MCF 10A (cell line): ENCODE measurements at regions not wholly inside any gene's neighbourhood (a gene's known extent, or its start where the extent isn't known, plus 50 kb on each side); places are given as distances from the start of the nearest gene placed in this dataset.

Experiments
- BruUV-seq: library from RNA; stranded (reverse); fragments of 400-500 nt; replicated peaks from 2 replicates; lab custom pipeline; 2021; lab: Mats Ljungman, UMichigan
- CTCF ChIA-PET: fragments of 300-600 bp; sonication (Branson Sonifier 250); formaldehyde crosslinking; extraction: SDS; loops from one replicate; lab custom pipeline; 2021; ENCODE audit warnings: antibody characterized with exemption, inconsistent platforms; lab: Yijun Ruan, JAX
- POLR2A ChIA-PET: fragments of 300-600, 350-650 bp; sonication (Branson Sonifier 250); formaldehyde crosslinking; extraction: SDS; loops from one replicate; lab custom pipeline; 2020; ENCODE audit warnings: antibody characterized with exemption, inconsistent platforms; lab: Yijun Ruan, JAX
- DNase-seq: peaks from one replicate; pipeline ENCODE4 v3.0.0-alpha.2; 2018; ENCODE audit not compliant: unreplicated experiment
- H3K27ac Mint-ChIP-seq: one replicate; pipeline ENCODE4 v1.8.0; 2022; ENCODE audit warnings: mild to moderate bottlenecking, low read depth, mixed read lengths; ENCODE audit not compliant: unreplicated experiment
- H3K27me3 Mint-ChIP-seq: one replicate; pipeline ENCODE4 v1.8.0; 2022; ENCODE audit warnings: mixed read lengths; ENCODE audit not compliant: insufficient read depth, unreplicated experiment
- H3K36me3 Mint-ChIP-seq: one replicate; pipeline ENCODE4 v1.8.0; 2022; ENCODE audit warnings: mild to moderate bottlenecking, moderate library complexity, mixed read lengths; ENCODE audit not compliant: insufficient read depth, unreplicated experiment
- H3K4me1 Mint-ChIP-seq: one replicate; pipeline ENCODE4 v1.8.0; 2022; ENCODE audit warnings: mixed read lengths; ENCODE audit not compliant: insufficient read depth, unreplicated experiment
- H3K4me3 Mint-ChIP-seq: one replicate; pipeline ENCODE4 v1.8.0; 2022; ENCODE audit warnings: mild to moderate bottlenecking, moderate library complexity, mixed read lengths; ENCODE audit not compliant: unreplicated experiment
- H3K9me3 Mint-ChIP-seq: one replicate; pipeline ENCODE4 v1.8.0; 2022; ENCODE audit warnings: mixed read lengths; ENCODE audit not compliant: unreplicated experiment
- CTCF ChIP-seq: fragments of 200-600 bp; IDR thresholded peaks from one replicate; pipeline ENCODE4 v1.8.0; 2022; ENCODE audit warnings: antibody characterized with exemption, mild to moderate bottlenecking; ENCODE audit not compliant: unreplicated experiment
- intact Hi-C: fragments of 100-400 bp; cut with micrococcal nuclease; formaldehyde crosslinking; loops from 2 replicates; pipeline ENCODE4 v1.14.1; 2022

- Mint-ChIP-seq H3K4me1 (peaks cover 21% of the 10 kb centered on the region), H3K4me3 (no peak overlapping the region), H3K9me3 (peaks cover 9% of the 10 kb centered on the region), H3K27ac (no peak overlapping the region), H3K36me3 (no peaks in the 10 kb centered on the region), H3K27me3 (no peaks in the 10 kb centered on the region)
- intact Hi-C loops = no loop called here
- ChIA-PET CTCF (no interaction called here), POLR2A (interaction anchor here (0.6 to 1.2 kb wide), 2 partner anchors 12 to 20 kb away, joined by 3 read pairs; no protein-coding TSS in a partner anchor)
- no peak for DNase-seq
- no TSS peak for BruUV-seq
- no peak for TF ChIP-seq CTCF
These were observed 549.5 kb downstream of the PYDC2 start for GRCh38 chr3:192010490-192010889.

- POLR2A ChIA-PET = no interaction called here
- intact Hi-C loops = no loop called here
- CTCF ChIA-PET = no interaction called here
These were observed 550.2 kb downstream of the PYDC2 start for GRCh38 chr3:192011137-192011536.

GRCh38 chr3:192013110-192013509, 552.1 kb downstream of the PYDC2 start:
- Mint-ChIP-seq H3K27ac (peak overlapping the region; percentile 46), H3K4me3 (no peak overlapping the region), H3K9me3 (peaks cover 17% of the 10 kb centered on the region), H3K4me1 (peaks cover 15% of the 10 kb centered on the region), H3K27me3 (no peaks in the 10 kb centered on the region), H3K36me3 (no peaks in the 10 kb centered on the region)
- ChIA-PET CTCF (no interaction called here), POLR2A (no interaction called here)
- no TSS peak for BruUV-seq
- TF ChIP-seq CTCF = no peak
- no peak for DNase-seq
- intact Hi-C loops = no loop called here

More at GRCh38 chr3:192011137-192011536, 550.2 kb downstream of the PYDC2 start:
- TF ChIP-seq CTCF = no peak
- peaks cover 16% of the 10 kb centered on the region for H3K4me1 Mint-ChIP-seq
- H3K36me3 Mint-ChIP-seq = no peaks in the 10 kb centered on the region
- DNase-seq = peak; percentile 91
- no peak overlapping the region for H3K27ac Mint-ChIP-seq
- H3K27me3 Mint-ChIP-seq = no peaks in the 10 kb centered on the region
- H3K4me3 Mint-ChIP-seq = no peak overlapping the region
- BruUV-seq = no TSS peak
- H3K9me3 Mint-ChIP-seq = peaks cover 9% of the 10 kb centered on the region

GRCh38 chr3:192022412-192022811, 561.4 kb downstream of the PYDC2 start:
- CTCF ChIA-PET = interaction anchor here (0.8 to 1.7 kb wide), 3 partner anchors 9 to 422 kb away, joined by 3 to 11 read pairs (median 3); no protein-coding TSS in a partner anchor
- H3K27ac Mint-ChIP-seq = peak overlapping the region; percentile 80

More at GRCh38 chr3:192022412-192022811, 561.4 kb downstream of the PYDC2 start:
- Mint-ChIP-seq H3K9me3 (peaks cover under 1% of the 10 kb centered on the region), H3K4me3 (peak overlapping the region; percentile 38), H3K4me1 (peaks cover 16% of the 10 kb centered on the region), H3K36me3 (peaks cover 12% of the 10 kb centered on the region), H3K27me3 (no peaks in the 10 kb centered on the region)
- no peak for TF ChIP-seq CTCF
- intact Hi-C loops = no loop called here
- BruUV-seq = no TSS peak
- POLR2A ChIA-PET = interaction anchor here (0.7 to 3.0 kb wide), 13 partner anchors 8 to 249 kb away, joined by 3 to 17 read pairs (median 3); no protein-coding TSS in a partner anchor
- DNase-seq = peak; percentile 71
